ENCODE measurements at regions not wholly inside any gene's neighbourhood (a gene's known extent, or its start where the extent isn't known, plus 50 kb on each side); places are given as distances from the start of the nearest gene placed in this dataset.
"Not testable (repeated sequence)": the region's sequence is repeated elsewhere in the genome, so short reads cannot be mapped to it uniquely, and the experiment has no call there.

DNA sequence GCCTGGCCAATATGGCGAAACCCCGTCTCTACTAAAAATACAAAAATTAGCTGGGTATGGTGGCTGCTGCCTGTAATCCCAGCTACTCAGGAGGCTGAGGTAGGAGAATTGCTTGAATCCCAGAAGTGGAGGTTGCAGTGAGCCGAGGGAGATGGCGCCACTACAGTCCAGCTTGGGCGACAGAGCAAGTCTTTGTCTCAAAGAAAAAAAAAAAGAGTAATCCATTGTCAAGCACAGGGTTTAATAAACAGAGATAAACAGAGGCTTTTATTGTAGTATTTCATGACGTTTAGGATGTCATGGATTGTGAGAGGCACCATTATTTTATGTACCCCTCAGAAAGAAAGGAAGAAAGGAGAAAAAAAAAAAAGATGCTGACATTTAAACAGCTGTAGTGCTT is 75.2 kb upstream of the RNU2-1 start:
- no peak for DNase-seq (ENCODE audit: low spot score)
- in situ Hi-C loops (cut with MboI; ENCODE audit: low sequenced_read_pairs, unreplicated experiment), result loop anchor here (25.0 kb wide), 2 partner anchors 97 to 272 kb away; partner anchors contain the start of genes RND2 and TMEM106A
- TF ChIP-seq, protein P1, sequence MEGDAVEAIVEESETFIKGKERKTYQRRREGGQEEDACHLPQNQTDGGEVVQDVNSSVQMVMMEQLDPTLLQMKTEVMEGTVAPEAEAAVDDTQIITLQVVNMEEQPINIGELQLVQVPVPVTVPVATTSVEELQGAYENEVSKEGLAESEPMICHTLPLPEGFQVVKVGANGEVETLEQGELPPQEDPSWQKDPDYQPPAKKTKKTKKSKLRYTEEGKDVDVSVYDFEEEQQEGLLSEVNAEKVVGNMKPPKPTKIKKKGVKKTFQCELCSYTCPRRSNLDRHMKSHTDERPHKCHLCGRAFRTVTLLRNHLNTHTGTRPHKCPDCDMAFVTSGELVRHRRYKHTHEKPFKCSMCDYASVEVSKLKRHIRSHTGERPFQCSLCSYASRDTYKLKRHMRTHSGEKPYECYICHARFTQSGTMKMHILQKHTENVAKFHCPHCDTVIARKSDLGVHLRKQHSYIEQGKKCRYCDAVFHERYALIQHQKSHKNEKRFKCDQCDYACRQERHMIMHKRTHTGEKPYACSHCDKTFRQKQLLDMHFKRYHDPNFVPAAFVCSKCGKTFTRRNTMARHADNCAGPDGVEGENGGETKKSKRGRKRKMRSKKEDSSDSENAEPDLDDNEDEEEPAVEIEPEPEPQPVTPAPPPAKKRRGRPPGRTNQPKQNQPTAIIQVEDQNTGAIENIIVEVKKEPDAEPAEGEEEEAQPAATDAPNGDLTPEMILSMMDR (IDR thresholded peaks at IDR 0.05; ENCODE audit: borderline replicate concordance, control extremely low read depth, extremely low read depth, insufficient read depth, missing control alignments), result no peak

DNA sequence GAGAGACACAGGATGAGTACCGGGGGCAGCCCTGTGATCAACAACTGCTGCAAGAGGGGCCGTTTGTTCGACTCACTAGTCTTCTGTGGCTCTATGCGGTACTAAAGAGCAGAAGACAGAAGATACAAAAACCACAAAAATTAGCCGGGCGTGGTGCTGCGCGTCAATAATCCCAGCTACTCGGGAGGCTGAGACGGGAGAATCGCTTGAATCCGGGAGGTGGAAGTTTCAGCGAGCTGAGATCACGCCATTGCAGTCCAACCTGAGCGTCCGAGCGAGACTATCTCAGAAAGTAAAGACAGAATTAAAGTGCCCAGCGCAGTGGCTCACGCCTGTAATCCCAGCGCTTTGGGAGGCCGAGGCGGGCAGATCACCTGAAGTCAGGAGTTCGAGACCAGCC is 71.0 kb upstream of the RNU2-1 start:
- DNase-seq (ENCODE audit: low spot score), result not testable (repeated sequence)
- in situ Hi-C loops (cut with MboI; ENCODE audit: low sequenced_read_pairs, unreplicated experiment), result loop anchor here (25.0 kb wide), 2 partner anchors 92 to 267 kb away; partner anchors contain the start of genes RND2 and TMEM106A

DNA sequence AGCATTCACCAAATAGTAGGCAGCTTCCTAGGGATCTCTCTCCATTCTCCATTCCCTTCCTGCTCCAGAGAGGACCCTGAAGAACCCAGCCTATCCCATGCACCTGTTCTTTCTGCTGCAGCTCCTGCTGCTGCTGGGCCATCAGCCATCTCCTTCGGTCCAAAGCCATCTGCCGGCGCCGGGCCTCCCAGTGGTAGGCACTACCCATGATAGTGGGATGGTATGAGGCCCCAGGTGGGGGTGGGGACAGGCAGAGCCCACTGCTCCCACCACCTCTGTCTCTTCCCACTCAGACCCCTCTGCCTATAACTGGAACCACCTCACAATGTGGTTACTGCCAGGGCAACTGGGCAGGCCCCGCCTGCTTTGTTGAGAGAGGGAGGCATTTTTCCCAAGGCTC is 69.3 kb upstream of the RNU2-1 start:
- in situ Hi-C loops (cut with MboI; ENCODE audit: low sequenced_read_pairs, unreplicated experiment), result loop anchor here (25.0 kb wide), 2 partner anchors 91 to 266 kb away; partner anchors contain the start of genes RND2 and TMEM106A
- not testable (repeated sequence) for DNase-seq (ENCODE audit: low spot score)

DNA sequence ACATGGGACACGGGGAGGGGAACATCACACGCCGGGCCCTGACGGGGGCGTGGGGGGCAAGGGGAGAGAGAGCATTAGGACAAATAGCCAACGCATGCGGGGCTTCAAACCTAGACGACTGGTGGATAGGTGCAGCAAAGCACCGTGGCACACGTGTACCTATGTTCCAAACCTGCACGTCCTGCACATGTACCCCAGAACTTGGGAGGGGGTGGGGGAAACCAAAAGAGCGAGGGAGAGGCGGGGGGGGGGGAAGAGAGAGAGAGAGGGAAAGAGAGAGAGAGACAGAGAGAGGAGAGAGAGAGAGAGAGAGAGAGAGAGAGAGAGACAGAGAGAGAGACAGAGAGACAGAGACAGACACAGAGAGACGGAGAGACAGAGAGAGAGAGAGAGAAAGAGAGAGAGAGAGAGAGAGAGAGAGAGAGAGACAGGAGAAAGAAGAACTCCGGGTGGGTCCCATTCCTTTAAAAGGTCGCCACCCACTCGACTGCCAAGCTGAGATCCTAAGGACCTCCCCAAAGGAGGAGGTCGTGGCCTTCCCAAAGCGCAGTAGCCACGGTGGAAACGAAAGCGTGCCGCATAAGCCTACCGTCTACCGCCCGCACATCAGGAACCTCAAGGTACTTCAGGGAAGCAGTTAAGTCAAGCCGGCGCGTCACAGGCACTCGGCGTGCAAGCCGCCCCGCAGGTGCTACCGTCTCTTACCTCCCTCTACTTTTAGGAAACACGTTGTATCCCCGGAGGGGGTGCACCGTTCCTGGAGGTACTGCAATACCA is 65.7 kb upstream of the RNU2-1 start:
- in situ Hi-C loops (cut with MboI; ENCODE audit: low sequenced_read_pairs, unreplicated experiment), result loop anchor here (25.0 kb wide), 2 partner anchors 87 to 262 kb away; partner anchors contain the start of genes RND2 and TMEM106A
- DNase-seq (ENCODE audit: low spot score), result not testable (repeated sequence)

DNA sequence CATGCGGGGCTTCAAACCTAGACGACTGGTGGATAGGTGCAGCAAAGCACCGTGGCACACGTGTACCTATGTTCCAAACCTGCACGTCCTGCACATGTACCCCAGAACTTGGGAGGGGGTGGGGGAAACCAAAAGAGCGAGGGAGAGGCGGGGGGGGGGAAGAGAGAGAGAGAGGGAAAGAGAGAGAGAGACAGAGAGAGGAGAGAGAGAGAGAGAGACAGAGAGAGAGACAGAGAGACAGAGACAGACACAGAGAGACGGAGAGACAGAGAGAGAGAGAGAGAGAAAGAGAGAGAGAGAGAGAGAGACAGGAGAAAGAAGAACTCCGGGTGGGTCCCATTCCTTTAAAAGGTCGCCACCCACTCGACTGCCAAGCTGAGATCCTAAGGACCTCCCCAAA is 55.9 kb upstream of the RNU2-1 start:
- DNase-seq (ENCODE audit: low spot score); in situ Hi-C loops (cut with MboI; ENCODE audit: low sequenced_read_pairs, unreplicated experiment): not testable (repeated sequence)

DNA sequence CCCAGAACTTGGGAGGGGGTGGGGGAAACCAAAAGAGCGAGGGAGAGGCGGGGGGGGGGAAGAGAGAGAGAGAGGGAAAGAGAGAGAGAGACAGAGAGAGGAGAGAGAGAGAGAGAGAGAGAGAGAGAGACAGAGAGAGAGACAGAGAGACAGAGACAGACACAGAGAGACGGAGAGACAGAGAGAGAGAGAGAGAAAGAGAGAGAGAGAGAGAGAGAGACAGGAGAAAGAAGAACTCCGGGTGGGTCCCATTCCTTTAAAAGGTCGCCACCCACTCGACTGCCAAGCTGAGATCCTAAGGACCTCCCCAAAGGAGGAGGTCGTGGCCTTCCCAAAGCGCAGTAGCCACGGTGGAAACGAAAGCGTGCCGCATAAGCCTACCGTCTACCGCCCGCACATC is 49.8 kb upstream of the RNU2-1 start:
- in situ Hi-C loops (cut with MboI; ENCODE audit: low sequenced_read_pairs, unreplicated experiment); DNase-seq (ENCODE audit: low spot score): not testable (repeated sequence)

All from GM13976 (cell line).